ENCODE measurements at regions not wholly inside any gene's neighbourhood (a gene's known extent, or its start where the extent isn't known, plus 50 kb on each side); places are given as distances from the start of the nearest gene placed in this dataset.

DNA sequence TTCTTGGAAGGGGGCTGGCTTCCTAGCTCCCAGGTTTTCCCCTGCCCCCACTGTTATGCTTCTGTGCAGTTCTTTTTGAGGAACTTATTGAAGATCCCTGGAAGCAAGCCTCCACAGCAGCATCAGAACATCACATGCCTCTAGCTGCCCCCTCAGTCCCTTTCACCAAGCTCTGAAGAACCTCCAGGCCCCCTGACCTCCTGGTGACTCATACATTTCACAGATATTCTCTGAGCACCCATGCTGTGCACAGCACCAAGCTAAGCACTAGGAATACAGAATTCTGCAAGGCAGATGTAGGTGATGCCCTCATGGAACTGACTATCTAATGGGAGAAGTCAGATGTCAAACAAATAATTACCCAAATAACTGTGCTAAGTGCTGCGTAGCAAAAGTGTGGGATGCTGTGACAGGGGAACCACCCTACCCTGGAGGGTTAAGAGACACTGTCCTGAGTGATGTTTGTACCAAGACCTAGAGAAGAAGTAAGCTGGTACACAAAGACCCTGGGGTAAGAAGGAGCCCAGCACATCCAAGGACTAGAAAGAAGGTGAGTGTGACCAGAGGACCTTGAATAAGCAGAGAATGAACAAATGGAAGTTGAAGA lies 213.7 kb upstream of the NR4A3 start:
- Histone ChIP-seq H3K18ac (ENCODE audit: extremely low read depth, low read length) (no peak overlapping the region), H3K9ac (replicated peaks in 1 of 4; ENCODE audit: extremely low read depth in 1 of 4, low read depth in 3 of 4, low read length in 3 of 4) (no peak overlapping the region), H3K79me1 (ENCODE audit: low read depth, low read length) (no peaks in the 10 kb centered on the region), H2BK120ac (replicated peaks; ENCODE audit: low read depth, low read length) (no peak overlapping the region), H4K8ac (ENCODE audit: extremely low read depth, insufficient read depth, low read length) (no peak overlapping the region), H3K14ac (ENCODE audit: insufficient read length) (no peak overlapping the region), H2BK5ac (ENCODE audit: low read depth, low read length) (no peak overlapping the region), H3K27me3 (replicated peaks in 1 of 4; ENCODE audit: control insufficient read depth in 3 of 4, extremely low read depth in 1 of 4, insufficient read depth in 3 of 4, low read length in 3 of 4) (no peaks in the 10 kb centered on the region; a peak in 3 of 7 replicates), H3K36me3 (ENCODE audit: control insufficient read depth in 2 of 4, insufficient read depth in 4 of 4, low read length in 3 of 4) (no peaks in the 10 kb centered on the region; a peak in 1 of 8 replicates), H4K20me1 (replicated peaks in 1 of 2; ENCODE audit: control insufficient read depth in 1 of 2, insufficient read depth in 2 of 2, low read length in 2 of 2) (no peaks in the 10 kb centered on the region), H2BK15ac (ENCODE audit: low read length) (no peak overlapping the region), H3K4ac (replicated peaks; ENCODE audit: insufficient read length, low read depth, low read length) (no peak overlapping the region), H3K56ac (replicated peaks; ENCODE audit: insufficient read length, low read depth, low read length) (no peak overlapping the region), H4K5ac (ENCODE audit: insufficient read length, low read depth, low read length) (no peak overlapping the region), H3K23ac (ENCODE audit: insufficient read length) (no peak overlapping the region), H3K79me2 (ENCODE audit: control insufficient read depth in 1 of 2, insufficient read depth in 2 of 2, low read length in 2 of 2) (no peaks in the 10 kb centered on the region), H2AK5ac (ENCODE audit: low read depth, low read length) (no peak overlapping the region), H4K91ac (replicated peaks; ENCODE audit: insufficient read length, low read length) (no peak overlapping the region), H3K9me3 (ENCODE audit: insufficient read depth in 2 of 2, low read depth in 1 of 2, low read length in 1 of 2) (no peaks in the 10 kb centered on the region), H2BK20ac (ENCODE audit: low read length) (no peak overlapping the region), H2BK12ac (ENCODE audit: low read depth, low read length) (no peak overlapping the region), H3K23me2 (ENCODE audit: low read depth, low read length) (no peaks in the 10 kb centered on the region), H3K4me1 (replicated peaks in 1 of 4; ENCODE audit: control insufficient read depth in 3 of 4, insufficient read depth in 4 of 4, low read length in 3 of 4) (peaks cover 0 to 18% (median 0%) of the 10 kb centered on the region in 4 experiments; a peak in 2 of 7 replicates), H2AFZ (ENCODE audit: low read length) (no peak overlapping the region), H3K4me3 (ENCODE audit: extremely low read depth in 1 of 4, insufficient read depth in 2 of 4, low read depth in 3 of 4, low read length in 4 of 4) (no peak overlapping the region), H3K27ac (ENCODE audit: low read depth, low read length) (no peak overlapping the region), H3K4me2 (ENCODE audit: insufficient read depth in 1 of 2, low read depth in 2 of 2, low read length in 2 of 2) (0 out of 4 replicates have a peak overlapping the region, but pooled peaks of 1 of the 2 experiments have one; percentile 17)
- no peak for DNase-seq (ENCODE audit: low read depth in 1 of 2, low spot score in 2 of 2)
- CTCF ChIA-PET (ENCODE audit: partially characterized antibody) = interaction anchor here (1.7 kb wide), 1 partner anchor 247 kb away, joined by 3 read pairs; no protein-coding TSS in a partner anchor
- no peak for FAIRE-seq
- POLR2A ChIA-PET (ENCODE audit: partially characterized antibody) = no interaction called here
- WGBS, 2 experiments (ENCODE audit: extremely low coverage in 1 of 2, insufficient coverage in 1 of 2, insufficient read length in 1 of 2, insufficient replicate concordance in 2 of 2, low coverage in 1 of 2, low lambda C conversion rate in 2 of 2, missing lambda C conversion rate in 1 of 2) = 92% methylated on average over 1 of the region's 1 CpG; no CpG with 5 or more reads in 1 of the 2 experiments
- TF ChIP-seq CREB1 (IDR thresholded peaks at IDR 0.05) (no peak), CBX5 (IDR thresholded peaks at IDR 0.05; ENCODE audit: low read depth, low read length) (no peak), CEBPB (IDR thresholded peaks at IDR 0.05; ENCODE audit: low read depth, low read length) (no peak), SUZ12 (IDR thresholded peaks at IDR 0.05; ENCODE audit: low read length) (no peak), RAD21 (IDR thresholded peaks at IDR 0.05 in 1 of 2, conservative IDR thresholded peaks at IDR 0.05 in 1 of 2; ENCODE audit: low read depth in 2 of 2, low read length in 2 of 2) (no peak), BCL11A (IDR thresholded peaks at IDR 0.05; ENCODE audit: low read depth in 2 of 2, low read length in 2 of 2) (no peak), RXRA (IDR thresholded peaks at IDR 0.05; ENCODE audit: insufficient read depth, low read depth, low read length) (no peak), TBP (IDR thresholded peaks at IDR 0.05; ENCODE audit: low read depth, low read length) (no peak), SIX5 (IDR thresholded peaks at IDR 0.05; ENCODE audit: low read depth, low read length) (no peak), FOSL1 (IDR thresholded peaks at IDR 0.05; ENCODE audit: insufficient read depth, low read depth, low read length) (no peak), POU5F1 (IDR thresholded peaks at IDR 0.05; ENCODE audit: low read depth, low read length) (no peak), CHD1 (IDR thresholded peaks at IDR 0.05; ENCODE audit: low read depth, low read length) (no peak), JUN (IDR thresholded peaks at IDR 0.05; ENCODE audit: low read depth, low read length) (no peak), RFX5 (IDR thresholded peaks at IDR 0.05; ENCODE audit: borderline replicate concordance, low read depth, low read length) (no peak), GABPA (IDR thresholded peaks at IDR 0.05; ENCODE audit: borderline replicate concordance, insufficient read depth, low read length) (no peak)
